Stomach (tissue), 8 donors: ENCODE measurements at regions not wholly inside any gene's neighbourhood (a gene's known extent, or its start where the extent isn't known, plus 50 kb on each side); places are given as distances from the start of the nearest gene placed in this dataset.
"Not testable (repeated sequence)": the region's sequence is repeated elsewhere in the genome, so short reads cannot be mapped to it uniquely, and the experiment has no call there.

Experiments
- DNase-seq, 2 donors: peaks; one replicate each; pipeline versions ENCODE4 v3.0.0 to v3.0.0-alpha.2; 2013 to 2019
- H3K27ac ChIP-seq, 5 donors: fragments of 200-600 bp in 4 of 5; sonication (generic) in 4 of 5; one replicate each; pipeline ENCODE4 v1.5.1; 2013 to 2019; ENCODE audit warnings: mild to moderate bottlenecking in 1 of 5, moderate library complexity in 1 of 5
- H3K27me3 ChIP-seq, 3 donors: fragments of 200-600 bp; sonication (generic); one replicate each; pipeline ENCODE4 v1.5.1; 2017 to 2019; ENCODE audit warnings: mixed run types in 1 of 3
- H3K36me3 ChIP-seq, 4 donors: fragments of 200-600 bp; sonication (generic); 1 replicate in 3 of 4; 2 replicates in 1 of 4; pipeline ENCODE4 v1.5.1; 2016 to 2019
- H3K4me1 ChIP-seq, 4 donors: fragments of 200-600 bp; sonication (generic); one replicate each; pipeline ENCODE4 v1.5.1; 2016 to 2019
- H3K4me3 ChIP-seq, 4 donors: fragments of 200-600 bp; sonication (generic) in 3 of 4; one replicate each; pipeline ENCODE4 v1.5.1; 2016 to 2019; ENCODE audit warnings: mild to moderate bottlenecking in 1 of 4
- H3K9me3 ChIP-seq, 4 donors: fragments of 200-600 bp; sonication (generic); one replicate each; pipeline ENCODE4 v1.5.1; 2016 to 2019
- CTCF ChIP-seq, 7 experiments: fragments of 450-650 bp in 4 of 7; fragments of 200-600 bp in 3 of 7; sonication (generic) in 3 of 7; IDR thresholded peaks; one replicate each; pipeline ENCODE4 v1.5.1; 2016 to 2019; ENCODE audit warnings: antibody characterized with exemption in 7 of 7, control low read depth in 2 of 7, mild to moderate bottlenecking in 1 of 7
- EP300 ChIP-seq: sonication (generic); formaldehyde crosslinking; IDR thresholded peaks from one replicate; pipeline ENCODE4 v1.6.1; 2017; ENCODE audit warnings: antibody characterized with exemption
- POLR2A ChIP-seq, 4 donors: fragments of 450-650 bp; IDR thresholded peaks; one replicate each; pipeline ENCODE4 v1.6.1; 2016; ENCODE audit warnings: antibody characterized with exemption in 4 of 4, control low read depth in 2 of 4, mild to moderate bottlenecking in 1 of 4, moderate library complexity in 1 of 4
- POLR2AphosphoS5 ChIP-seq, 3 donors: sonication (generic); formaldehyde crosslinking; IDR thresholded peaks; one replicate each; pipeline ENCODE4 v1.6.1; 2016; ENCODE audit warnings: antibody characterized with exemption in 3 of 3
- WGBS, 5 donors: extraction: QIAGEN DNeasy Blood & Tissue Kit in 3 of 5; methylation state at CpG; one replicate each; pipeline versions ENCODE4 v1.1.5 to v1.1.7; 2013 to 2018; 5-methylcytosine and 5-hydroxymethylcytosine counted together
- intact Hi-C: fragments of 100-400 bp; cut with DNase I; formaldehyde crosslinking; loops from one replicate; pipeline ENCODE4 v1.15.1; 2023; ENCODE audit warnings: low total_unique reads
- donor health status: healthy with polysubstance abuse.
- donor health status: Bipolar disorder and iron deficiency.
- donor health status: healthy.

GRCh38 chr12:124375141-124375788 lies 80.4 kb downstream of the RFLNA start:
- intact Hi-C loops: no loop called here

GRCh38 chr12:124374567-124374966 lies 79.7 kb downstream of the RFLNA start:
- TF ChIP-seq EP300: no peak
- TF ChIP-seq POLR2AphosphoS5 (IDR thresholded peaks at IDR 0.05): no peak
- no peak for TF ChIP-seq CTCF (IDR thresholded peaks at IDR 0.05)
- no peak for TF ChIP-seq POLR2A (IDR thresholded peaks at IDR 0.05)
- no peak for DNase-seq
- H3K36me3 ChIP-seq: peaks cover 64 to 95% (median 91%) of the 10 kb centered on the region in 4 donors
- intact Hi-C loops: no loop called here
- H3K27me3 ChIP-seq: no peaks in the 10 kb centered on the region
- WGBS, 5 donors: 76 to 86% (median 82%) methylated on average over 5 of the region's 5 CpGs; no CpG with 5 or more reads in 1 of the 5 donors
- H3K27ac ChIP-seq: peak overlapping the region in 2 of 5 donors; percentile 14 to 44
- H3K4me3 ChIP-seq: no peak overlapping the region
- H3K4me1 ChIP-seq: peaks cover 19 to 42% (median 29%) of the 10 kb centered on the region in 4 donors
- H3K9me3 ChIP-seq: no peaks in the 10 kb centered on the region

More at GRCh38 chr12:124375141-124375788, 80.4 kb downstream of the RFLNA start:
- H3K27ac ChIP-seq: peak overlapping the region in 2 of 5 donors; percentile 14 to 44
- H3K9me3 ChIP-seq: no peaks in the 10 kb centered on the region
- H3K4me3 ChIP-seq: no peak overlapping the region
- 87 to 92% (median 90%) methylated on average over 11 of the region's 11 CpGs for WGBS, 5 donors
- peaks cover 59 to 94% (median 94%) of the 10 kb centered on the region in 4 donors for H3K36me3 ChIP-seq
- TF ChIP-seq EP300: no peak
- TF ChIP-seq POLR2AphosphoS5 (IDR thresholded peaks at IDR 0.05): no peak
- TF ChIP-seq POLR2A (IDR thresholded peaks at IDR 0.05): no peak
- no peak for TF ChIP-seq CTCF (IDR thresholded peaks at IDR 0.05)
- no peak for DNase-seq
- no peaks in the 10 kb centered on the region for H3K27me3 ChIP-seq
- H3K4me1 ChIP-seq: peaks cover 18 to 42% (median 29%) of the 10 kb centered on the region in 4 donors

- no peaks in the 10 kb centered on the region for H3K9me3 ChIP-seq
- H3K27ac ChIP-seq: peak overlapping the region in 1 of 5 donors; percentile 44
- intact Hi-C loops: no loop called here
- peaks cover 64 to 91% (median 87%) of the 10 kb centered on the region in 4 donors for H3K36me3 ChIP-seq
- DNase-seq: no peak
- peaks cover 16 to 42% (median 27%) of the 10 kb centered on the region in 4 donors for H3K4me1 ChIP-seq
- no peaks in the 10 kb centered on the region for H3K27me3 ChIP-seq
- no peak overlapping the region for H3K4me3 ChIP-seq
- WGBS, 5 donors: 92 to 96% (median 93%) methylated on average over 17 of the region's 17 CpGs
- no peak for TF ChIP-seq EP300
- TF ChIP-seq CTCF (IDR thresholded peaks at IDR 0.05): no peak
- no peak for TF ChIP-seq POLR2A (IDR thresholded peaks at IDR 0.05)
- TF ChIP-seq POLR2AphosphoS5 (IDR thresholded peaks at IDR 0.05): no peak
Observed at GRCh38 chr12:124374147-124374546, 79.3 kb downstream of the RFLNA start.

- H3K4me3 ChIP-seq, H3K27me3 ChIP-seq, DNase-seq, H3K27ac ChIP-seq, intact Hi-C loops, H3K9me3 ChIP-seq: not testable (repeated sequence)
- WGBS, 5 donors: 91 to 95% (median 93%) methylated on average over 9 to 18 of the region's 21 CpGs
- Histone ChIP-seq H3K36me3 (peaks cover 64 to 90% (median 83%) of the 10 kb centered on the region in 4 donors), H3K4me1 (peaks cover 20 to 42% (median 30%) of the 10 kb centered on the region in 4 donors)
Observed at GRCh38 chr12:124373701-124374100, 78.8 kb downstream of the RFLNA start.

GRCh38 chr12:124372831-124373230 lies 77.9 kb downstream of the RFLNA start:
- Histone ChIP-seq H3K36me3 (peaks cover 58 to 89% (median 74%) of the 10 kb centered on the region in 4 donors), H3K27me3 (no peaks in the 10 kb centered on the region), H3K27ac (peak overlapping the region in 2 of 5 donors; percentile 92 to 94), H3K4me1 (peaks cover 29 to 50% (median 39%) of the 10 kb centered on the region in 4 donors), H3K9me3 (no peaks in the 10 kb centered on the region), H3K4me3 (no peak overlapping the region)
- intact Hi-C loops: no loop called here
- no peak for DNase-seq
- 87 to 93% (median 91%) methylated on average over 9 to 13 of the region's 13 CpGs for WGBS, 5 donors
- TF ChIP-seq POLR2AphosphoS5 (IDR thresholded peaks at IDR 0.05): no peak
- TF ChIP-seq CTCF (IDR thresholded peaks at IDR 0.05): no peak
- no peak for TF ChIP-seq POLR2A (IDR thresholded peaks at IDR 0.05)
- no peak for TF ChIP-seq EP300
